ENCODE measurements at regions not wholly inside any gene's neighbourhood (a gene's known extent, or its start where the extent isn't known, plus 50 kb on each side); places are given as distances from the start of the nearest gene placed in this dataset.

GRCh38 chr2:199606193-199606780, 148.5 kb upstream of the SATB2 start:
- Histone ChIP-seq H3K27me3 (ENCODE audit: low read length) (no peaks in the 10 kb centered on the region), H3K9me3 (ENCODE audit: insufficient read depth, low read length) (no peaks in the 10 kb centered on the region), H4K20me1 (ENCODE audit: low read depth, low read length) (no peaks in the 10 kb centered on the region), H3K27ac (ENCODE audit: low read depth, low read length) (no peak overlapping the region), H3K4me2 (ENCODE audit: low read depth, low read length, poor library complexity, severe bottlenecking) (no peak overlapping the region), H3K36me3 (ENCODE audit: low read length) (no peaks in the 10 kb centered on the region), H2AFZ (ENCODE audit: low read depth, low read length, severe bottlenecking) (no peak overlapping the region), H3K79me2 (ENCODE audit: insufficient read depth, low read length) (no peaks in the 10 kb centered on the region), H3F3A (ENCODE audit: insufficient read depth) (no peaks in the 10 kb centered on the region), H3K9me2 (replicated peaks; ENCODE audit: insufficient read depth, low read length) (no peaks in the 10 kb centered on the region), H3K9ac (ENCODE audit: low read length) (no peak overlapping the region), H3K4me3 (ENCODE audit: insufficient read depth, low read length, poor library complexity, severe bottlenecking) (no peak overlapping the region)
- TF ChIP-seq, protein P1, sequence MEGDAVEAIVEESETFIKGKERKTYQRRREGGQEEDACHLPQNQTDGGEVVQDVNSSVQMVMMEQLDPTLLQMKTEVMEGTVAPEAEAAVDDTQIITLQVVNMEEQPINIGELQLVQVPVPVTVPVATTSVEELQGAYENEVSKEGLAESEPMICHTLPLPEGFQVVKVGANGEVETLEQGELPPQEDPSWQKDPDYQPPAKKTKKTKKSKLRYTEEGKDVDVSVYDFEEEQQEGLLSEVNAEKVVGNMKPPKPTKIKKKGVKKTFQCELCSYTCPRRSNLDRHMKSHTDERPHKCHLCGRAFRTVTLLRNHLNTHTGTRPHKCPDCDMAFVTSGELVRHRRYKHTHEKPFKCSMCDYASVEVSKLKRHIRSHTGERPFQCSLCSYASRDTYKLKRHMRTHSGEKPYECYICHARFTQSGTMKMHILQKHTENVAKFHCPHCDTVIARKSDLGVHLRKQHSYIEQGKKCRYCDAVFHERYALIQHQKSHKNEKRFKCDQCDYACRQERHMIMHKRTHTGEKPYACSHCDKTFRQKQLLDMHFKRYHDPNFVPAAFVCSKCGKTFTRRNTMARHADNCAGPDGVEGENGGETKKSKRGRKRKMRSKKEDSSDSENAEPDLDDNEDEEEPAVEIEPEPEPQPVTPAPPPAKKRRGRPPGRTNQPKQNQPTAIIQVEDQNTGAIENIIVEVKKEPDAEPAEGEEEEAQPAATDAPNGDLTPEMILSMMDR (IDR thresholded peaks at IDR 0.05; ENCODE audit: insufficient read depth, low read length, poor library complexity, severe bottlenecking): no peak
- no peak for TF ChIP-seq EZH2phosphoT487 (conservative IDR thresholded peaks at IDR 0.05; ENCODE audit: low read length)

DNA sequence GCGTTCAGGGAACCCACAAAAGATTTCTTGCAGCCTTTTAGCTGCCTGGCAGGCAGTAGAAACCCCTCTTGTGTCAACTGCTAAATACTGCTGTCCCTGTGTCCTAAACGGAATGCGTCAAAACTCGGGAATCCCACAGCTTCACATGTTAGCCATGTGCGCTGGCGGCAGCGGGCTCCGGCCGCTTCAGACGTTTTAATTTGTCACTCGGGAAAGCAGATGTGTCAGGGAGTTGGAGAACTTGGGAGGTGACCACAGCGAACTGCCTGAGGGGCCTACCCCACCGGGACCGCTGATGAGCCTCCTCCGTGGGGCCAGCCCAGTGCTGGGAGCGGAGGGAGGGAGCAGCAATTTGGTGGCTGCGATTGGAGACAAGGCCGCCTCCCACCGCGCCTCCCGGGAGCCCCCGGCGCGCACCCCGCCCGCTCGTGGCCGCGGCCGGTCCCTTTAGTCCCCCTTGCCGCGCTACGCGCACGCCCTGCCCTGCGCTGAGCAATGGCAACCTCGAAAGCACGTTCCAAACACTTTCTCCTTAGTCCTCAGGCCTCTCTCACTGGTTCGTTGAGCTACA, 146.1 kb upstream of the SATB2 start:
- H3F3A ChIP-seq (ENCODE audit: insufficient read depth): no peaks in the 10 kb centered on the region
- no peaks in the 10 kb centered on the region for H3K36me3 ChIP-seq (ENCODE audit: low read length)
- no peaks in the 10 kb centered on the region for H3K9me3 ChIP-seq (ENCODE audit: insufficient read depth, low read length)
- H2AFZ ChIP-seq (ENCODE audit: low read depth, low read length, severe bottlenecking): no peak overlapping the region
- no peak overlapping the region for H3K4me2 ChIP-seq (ENCODE audit: low read depth, low read length, poor library complexity, severe bottlenecking)
- no peaks in the 10 kb centered on the region for H3K27me3 ChIP-seq (ENCODE audit: low read length)
- H4K20me1 ChIP-seq (ENCODE audit: low read depth, low read length): no peaks in the 10 kb centered on the region
- H3K9me2 ChIP-seq (replicated peaks; ENCODE audit: insufficient read depth, low read length): no peaks in the 10 kb centered on the region
- H3K9ac ChIP-seq (ENCODE audit: low read length): no peak overlapping the region
- TF ChIP-seq, protein P1 (IDR thresholded peaks at IDR 0.05; ENCODE audit: insufficient read depth, low read length, poor library complexity, severe bottlenecking): no peak
- TF ChIP-seq EZH2phosphoT487 (conservative IDR thresholded peaks at IDR 0.05; ENCODE audit: low read length): no peak
- no peak overlapping the region for H3K27ac ChIP-seq (ENCODE audit: low read depth, low read length)
- no peaks in the 10 kb centered on the region for H3K79me2 ChIP-seq (ENCODE audit: insufficient read depth, low read length)
- no peak overlapping the region for H3K4me3 ChIP-seq (ENCODE audit: insufficient read depth, low read length, poor library complexity, severe bottlenecking)

- H3F3A ChIP-seq (ENCODE audit: insufficient read depth): no peaks in the 10 kb centered on the region
- H3K79me2 ChIP-seq (ENCODE audit: insufficient read depth, low read length): no peaks in the 10 kb centered on the region
- TF ChIP-seq, protein P1 (IDR thresholded peaks at IDR 0.05; ENCODE audit: insufficient read depth, low read length, poor library complexity, severe bottlenecking): no peak
- TF ChIP-seq EZH2phosphoT487 (conservative IDR thresholded peaks at IDR 0.05; ENCODE audit: low read length): no peak
- no peak overlapping the region for H3K4me3 ChIP-seq (ENCODE audit: insufficient read depth, low read length, poor library complexity, severe bottlenecking)
- H3K27me3 ChIP-seq (ENCODE audit: low read length): no peaks in the 10 kb centered on the region
- H3K4me2 ChIP-seq (ENCODE audit: low read depth, low read length, poor library complexity, severe bottlenecking): no peak overlapping the region
- no peaks in the 10 kb centered on the region for H3K36me3 ChIP-seq (ENCODE audit: low read length)
- no peak overlapping the region for H3K9ac ChIP-seq (ENCODE audit: low read length)
- H3K27ac ChIP-seq (ENCODE audit: low read depth, low read length): no peak overlapping the region
- H3K9me2 ChIP-seq (replicated peaks; ENCODE audit: insufficient read depth, low read length): no peaks in the 10 kb centered on the region
- H2AFZ ChIP-seq (ENCODE audit: low read depth, low read length, severe bottlenecking): no peak overlapping the region
- no peaks in the 10 kb centered on the region for H3K9me3 ChIP-seq (ENCODE audit: insufficient read depth, low read length)
- H4K20me1 ChIP-seq (ENCODE audit: low read depth, low read length): no peaks in the 10 kb centered on the region
Measured at GRCh38 chr2:199602896-199603717, 145.4 kb upstream of the SATB2 start.

All from SU-DHL-6 (cell line).